ENCODE measurements at regions not wholly inside any gene's neighbourhood (a gene's known extent, or its start where the extent isn't known, plus 50 kb on each side); places are given as distances from the start of the nearest gene placed in this dataset.
"Not testable (repeated sequence)": the region's sequence is repeated elsewhere in the genome, so short reads cannot be mapped to it uniquely, and the experiment has no call there.

GRCh38 chr14:45946251-45946650, 693.2 kb upstream of the MIS18BP1 start:
- H3K27me3 Mint-ChIP-seq: no peaks in the 10 kb centered on the region
- CTCF ChIA-PET: no interaction called here
- no peaks in the 10 kb centered on the region for H3K4me1 Mint-ChIP-seq
- POLR2A ChIA-PET: no interaction called here
- H3K36me3 Mint-ChIP-seq (ENCODE audit: low read depth): no peaks in the 10 kb centered on the region
- H3K9me3 Mint-ChIP-seq: peaks cover 2% of the 10 kb centered on the region
- DNase-seq: no peak
- H3K4me3 Mint-ChIP-seq: no peak overlapping the region
- H3K27ac Mint-ChIP-seq: no peak overlapping the region

GRCh38 chr14:45940318-45940717, 687.3 kb upstream of the MIS18BP1 start:
- no peaks in the 10 kb centered on the region for H3K27me3 Mint-ChIP-seq
- no peaks in the 10 kb centered on the region for H3K4me1 Mint-ChIP-seq
- H3K9me3 Mint-ChIP-seq: peaks cover 6% of the 10 kb centered on the region
- CTCF ChIA-PET: no interaction called here
- DNase-seq: no peak
- no peak overlapping the region for H3K27ac Mint-ChIP-seq
- H3K4me3 Mint-ChIP-seq: no peak overlapping the region
- POLR2A ChIA-PET: no interaction called here
- no peaks in the 10 kb centered on the region for H3K36me3 Mint-ChIP-seq (ENCODE audit: low read depth)

GRCh38 chr14:45939572-45939971, 686.6 kb upstream of the MIS18BP1 start:
- H3K27me3 Mint-ChIP-seq: no peaks in the 10 kb centered on the region

GRCh38 chr14:45919995-45920394, 667.0 kb upstream of the MIS18BP1 start:
- CTCF ChIA-PET; H3K4me3 Mint-ChIP-seq; H3K36me3 Mint-ChIP-seq (ENCODE audit: low read depth); POLR2A ChIA-PET; DNase-seq; H3K4me1 Mint-ChIP-seq; H3K27me3 Mint-ChIP-seq; H3K27ac Mint-ChIP-seq: not testable (repeated sequence)
- peaks cover 15% of the 10 kb centered on the region for H3K9me3 Mint-ChIP-seq

More at GRCh38 chr14:45939572-45939971, 686.6 kb upstream of the MIS18BP1 start:
- Mint-ChIP-seq H3K36me3 (ENCODE audit: low read depth) (no peaks in the 10 kb centered on the region), H3K27ac (no peak overlapping the region), H3K4me3 (no peak overlapping the region), H3K4me1 (no peaks in the 10 kb centered on the region), H3K9me3 (peaks cover 7% of the 10 kb centered on the region)
- ChIA-PET POLR2A (no interaction called here), CTCF (no interaction called here)
- DNase-seq: no peak

GRCh38 chr14:45916340-45916953, 663.4 kb upstream of the MIS18BP1 start:
- Mint-ChIP-seq H3K4me3 (no peak overlapping the region), H3K9me3 (peaks cover 19% of the 10 kb centered on the region), H3K4me1 (no peaks in the 10 kb centered on the region), H3K27me3 (no peaks in the 10 kb centered on the region), H3K36me3 (ENCODE audit: low read depth) (no peaks in the 10 kb centered on the region), H3K27ac (no peak overlapping the region)
- POLR2A ChIA-PET: no interaction called here
- CTCF ChIA-PET: no interaction called here
- no peak for DNase-seq

GRCh38 chr14:45907782-45908181, 654.8 kb upstream of the MIS18BP1 start:
- H3K4me3 Mint-ChIP-seq: no peak overlapping the region
- no peaks in the 10 kb centered on the region for H3K36me3 Mint-ChIP-seq (ENCODE audit: low read depth)
- H3K27ac Mint-ChIP-seq: no peak overlapping the region
- no peaks in the 10 kb centered on the region for H3K4me1 Mint-ChIP-seq
- no peaks in the 10 kb centered on the region for H3K27me3 Mint-ChIP-seq
- CTCF ChIA-PET: no interaction called here
- POLR2A ChIA-PET: no interaction called here
- peaks cover 4% of the 10 kb centered on the region for H3K9me3 Mint-ChIP-seq
- no peak for DNase-seq

GRCh38 chr14:45906257-45906656, 653.3 kb upstream of the MIS18BP1 start:
- ChIA-PET POLR2A (no interaction called here), CTCF (no interaction called here)
- DNase-seq: no peak
- H3K27me3 Mint-ChIP-seq: no peaks in the 10 kb centered on the region
- no peaks in the 10 kb centered on the region for H3K36me3 Mint-ChIP-seq (ENCODE audit: low read depth)
- H3K4me3 Mint-ChIP-seq: no peak overlapping the region
- H3K4me1 Mint-ChIP-seq: no peaks in the 10 kb centered on the region
- H3K27ac Mint-ChIP-seq: no peak overlapping the region
- H3K9me3 Mint-ChIP-seq: peaks cover 6% of the 10 kb centered on the region

GRCh38 chr14:45905672-45906071, 652.7 kb upstream of the MIS18BP1 start:
- H3K4me3 Mint-ChIP-seq: no peak overlapping the region
- POLR2A ChIA-PET: no interaction called here
- DNase-seq: no peak
- H3K4me1 Mint-ChIP-seq: no peaks in the 10 kb centered on the region
- no peaks in the 10 kb centered on the region for H3K27me3 Mint-ChIP-seq
- CTCF ChIA-PET: no interaction called here
- no peaks in the 10 kb centered on the region for H3K36me3 Mint-ChIP-seq (ENCODE audit: low read depth)
- H3K27ac Mint-ChIP-seq: no peak overlapping the region
- peaks cover 6% of the 10 kb centered on the region for H3K9me3 Mint-ChIP-seq

GRCh38 chr14:45904314-45904713, 651.3 kb upstream of the MIS18BP1 start:
- H3K36me3 Mint-ChIP-seq (ENCODE audit: low read depth): no peaks in the 10 kb centered on the region
- DNase-seq: no peak
- no peak overlapping the region for H3K27ac Mint-ChIP-seq
- H3K27me3 Mint-ChIP-seq: no peaks in the 10 kb centered on the region
- H3K4me1 Mint-ChIP-seq: no peaks in the 10 kb centered on the region
- peaks cover 6% of the 10 kb centered on the region for H3K9me3 Mint-ChIP-seq
- CTCF ChIA-PET: no interaction called here
- H3K4me3 Mint-ChIP-seq: no peak overlapping the region
- POLR2A ChIA-PET: no interaction called here

- Mint-ChIP-seq H3K27ac (no peak overlapping the region), H3K9me3 (peaks cover 5% of the 10 kb centered on the region), H3K4me3 (no peak overlapping the region), H3K27me3 (no peaks in the 10 kb centered on the region), H3K4me1 (no peaks in the 10 kb centered on the region), H3K36me3 (ENCODE audit: low read depth) (no peaks in the 10 kb centered on the region)
- ChIA-PET CTCF (no interaction called here), POLR2A (no interaction called here)
- no peak for DNase-seq
These were observed 649.2 kb upstream of the MIS18BP1 start for GRCh38 chr14:45902241-45902640.

GRCh38 chr14:45897439-45897838, 644.4 kb upstream of the MIS18BP1 start:
- Mint-ChIP-seq H3K27me3 (no peaks in the 10 kb centered on the region), H3K4me3 (no peak overlapping the region), H3K27ac (no peak overlapping the region), H3K4me1 (no peaks in the 10 kb centered on the region), H3K9me3 (peaks cover 10% of the 10 kb centered on the region), H3K36me3 (ENCODE audit: low read depth) (no peaks in the 10 kb centered on the region)
- ChIA-PET POLR2A (no interaction called here), CTCF (interaction anchor here (0.6 kb wide), 1 partner anchor 266 kb away, joined by 3 read pairs; no protein-coding TSS in a partner anchor)
- no peak for DNase-seq

- DNase-seq: no peak
- ChIA-PET CTCF (no interaction called here), POLR2A (no interaction called here)
- H3K27me3 Mint-ChIP-seq: no peaks in the 10 kb centered on the region
- H3K27ac Mint-ChIP-seq: no peak overlapping the region
- peaks cover 15% of the 10 kb centered on the region for H3K9me3 Mint-ChIP-seq
- no peaks in the 10 kb centered on the region for H3K36me3 Mint-ChIP-seq (ENCODE audit: low read depth)
- no peaks in the 10 kb centered on the region for H3K4me1 Mint-ChIP-seq
- no peak overlapping the region for H3K4me3 Mint-ChIP-seq
These were observed 640.1 kb upstream of the MIS18BP1 start for GRCh38 chr14:45893127-45893526.

- H3K4me1 Mint-ChIP-seq: no peaks in the 10 kb centered on the region
- H3K36me3 Mint-ChIP-seq (ENCODE audit: low read depth): no peaks in the 10 kb centered on the region
- POLR2A ChIA-PET: no interaction called here
- CTCF ChIA-PET: no interaction called here
- no peak for DNase-seq
- no peaks in the 10 kb centered on the region for H3K27me3 Mint-ChIP-seq
- no peak overlapping the region for H3K27ac Mint-ChIP-seq
- no peak overlapping the region for H3K4me3 Mint-ChIP-seq
- H3K9me3 Mint-ChIP-seq: peaks cover 8% of the 10 kb centered on the region
These were observed 638.5 kb upstream of the MIS18BP1 start for GRCh38 chr14:45891417-45892080.

GRCh38 chr14:45888766-45889285, 635.8 kb upstream of the MIS18BP1 start:
- H3K27me3 Mint-ChIP-seq; H3K27ac Mint-ChIP-seq; H3K4me1 Mint-ChIP-seq; CTCF ChIA-PET; H3K36me3 Mint-ChIP-seq (ENCODE audit: low read depth); POLR2A ChIA-PET; H3K9me3 Mint-ChIP-seq; H3K4me3 Mint-ChIP-seq; DNase-seq: not testable (repeated sequence)

Measured in activated CD4-positive, alpha-beta memory T cell treated with anti-CD3 and anti-CD28 coated beads, Interleukin-2, amount 10 ng/mL, durations not matched to agents 7 days and 5 days (primary cell).